Fibroblast of skin of left quadriceps (primary cell): ENCODE measurements at regions not wholly inside any gene's neighbourhood (a gene's known extent, or its start where the extent isn't known, plus 50 kb on each side); places are given as distances from the start of the nearest gene placed in this dataset.

ENCODE experiments used
- DNase-seq, 2 experiments: peaks; one replicate each; pipeline ENCODE4 v3.0.0-alpha.2; 2013; ENCODE audit warnings: low read depth in 2 of 2

DNA sequence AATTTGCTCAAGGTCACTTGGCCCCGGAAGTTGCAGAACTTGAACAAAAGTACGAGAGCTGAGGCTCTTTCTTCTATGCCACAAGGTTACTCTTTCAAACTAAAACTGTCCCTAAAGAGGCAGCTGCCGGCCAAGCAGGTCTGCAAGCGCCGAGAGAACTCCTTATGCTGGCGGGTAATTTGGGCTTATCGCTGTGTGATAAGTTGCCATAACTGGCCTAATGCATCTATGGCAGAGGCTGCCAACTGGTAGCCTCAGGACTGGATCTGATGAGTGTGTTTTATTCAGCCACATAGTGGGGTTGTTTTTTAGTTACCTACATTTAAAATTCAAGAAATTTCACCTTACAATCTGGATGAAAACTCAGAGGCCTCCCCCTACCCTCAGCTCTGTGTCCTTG is 68.1 kb upstream of the SPOCK1 start:
- no peak for DNase-seq

DNA sequence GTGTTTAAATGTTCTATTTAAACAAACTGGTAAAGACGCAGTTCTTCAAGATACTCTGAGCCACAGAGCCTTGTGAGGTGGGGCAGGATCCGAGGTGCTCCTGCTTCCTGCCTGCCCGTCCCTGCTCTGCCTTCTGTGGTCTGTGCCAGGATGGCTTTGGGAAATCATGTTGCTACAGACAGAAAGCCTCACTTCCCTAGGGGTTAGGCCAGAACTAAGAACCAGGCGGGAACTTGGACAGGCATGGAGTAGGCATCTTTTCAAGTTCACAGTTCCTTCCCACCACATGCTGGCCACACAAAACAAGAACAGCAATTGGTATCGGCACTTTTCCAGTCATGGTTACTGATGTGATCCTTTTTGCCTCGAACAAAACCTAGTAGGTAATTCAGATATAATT is 67.7 kb upstream of the SPOCK1 start:
- no peak for DNase-seq

- DNase-seq: no peak
Measured at GRCh38 chr5:137566118-137566541, 67.0 kb upstream of the SPOCK1 start.

GRCh38 chr5:137565450-137565849 is 66.3 kb upstream of the SPOCK1 start:
- DNase-seq: peak; percentile 57 to 58

DNA sequence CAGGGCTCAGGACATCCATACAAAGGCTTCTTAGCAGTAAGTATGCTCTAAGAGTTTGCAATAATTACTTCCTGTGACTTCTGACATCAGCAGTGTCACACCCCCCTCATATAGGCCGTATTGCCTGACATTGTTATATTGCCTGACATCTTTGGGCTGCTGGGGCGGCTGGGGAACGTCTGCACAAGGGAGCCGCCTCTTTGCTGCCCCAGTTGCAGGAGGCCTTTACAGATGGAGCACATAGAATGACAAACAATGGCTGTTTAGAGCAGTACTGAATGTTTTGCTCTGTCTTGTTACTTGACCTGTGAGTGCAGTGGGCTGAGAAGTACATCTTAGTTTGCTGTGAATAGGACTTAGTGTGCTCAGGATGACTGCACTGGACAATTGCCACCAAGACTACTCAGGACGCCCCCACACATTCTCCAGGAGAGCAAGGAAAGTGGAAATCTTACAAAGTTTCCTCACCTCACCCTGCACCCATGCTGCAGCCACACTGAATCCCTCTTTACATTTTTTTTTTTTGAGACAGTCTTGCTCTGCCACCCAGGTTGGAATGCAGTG is 65.4 kb upstream of the SPOCK1 start:
- DNase-seq: peak in 1 of 2 experiments; percentile 16

- DNase-seq: peak; percentile 97 to 98
Measured at GRCh38 chr5:137563646-137564397, 64.7 kb upstream of the SPOCK1 start.

DNA sequence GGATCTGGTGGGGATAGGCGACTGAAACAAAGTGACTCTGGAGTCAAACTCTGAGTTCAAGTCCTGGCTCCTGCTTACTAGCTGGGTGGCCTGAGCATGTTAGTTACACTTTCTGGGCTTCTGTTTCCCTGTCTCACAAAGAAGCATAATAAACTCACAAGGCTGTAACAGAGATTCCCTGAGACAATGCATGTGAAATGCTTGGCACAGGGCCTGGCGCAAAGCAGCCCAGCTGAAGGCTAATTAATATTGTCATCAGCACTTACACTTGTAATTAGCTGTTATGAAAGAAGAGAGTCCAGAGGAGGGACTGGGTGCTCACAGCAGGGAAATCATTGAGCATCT is 64.1 kb upstream of the SPOCK1 start:
- no peak for DNase-seq

GRCh38 chr5:137561608-137562007 is 62.5 kb upstream of the SPOCK1 start:
- DNase-seq: no peak

- DNase-seq: no peak
Measured at GRCh38 chr5:137560420-137560819, 61.3 kb upstream of the SPOCK1 start.
